ENCODE measurements at regions not wholly inside any gene's neighbourhood (a gene's known extent, or its start where the extent isn't known, plus 50 kb on each side); places are given as distances from the start of the nearest gene placed in this dataset.

DNA sequence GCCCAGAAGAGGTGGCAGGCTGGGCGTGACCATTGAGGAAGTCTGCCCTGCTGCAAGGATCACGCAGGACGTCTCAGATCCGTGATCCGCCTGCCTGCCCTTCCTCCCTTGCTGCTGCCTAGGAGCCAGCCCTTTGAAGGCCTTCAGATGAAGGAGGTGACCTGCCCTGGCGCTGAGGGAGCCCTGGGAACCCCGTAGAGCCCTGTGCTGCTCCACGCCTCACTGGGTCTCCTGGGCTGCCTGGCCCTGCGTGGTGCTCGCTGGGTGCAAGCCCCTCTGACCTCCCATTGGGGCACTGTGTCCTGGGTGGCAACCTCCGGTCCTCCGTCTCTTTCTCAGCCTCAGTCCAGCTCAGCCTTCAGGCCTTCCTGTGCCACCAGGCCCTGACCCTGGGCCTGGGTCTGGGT, 295.3 kb upstream of the IRX4 start:
- TF ChIP-seq POLR2A (IDR thresholded peaks at IDR 0.05), result no peak
- TF ChIP-seq, protein P1, sequence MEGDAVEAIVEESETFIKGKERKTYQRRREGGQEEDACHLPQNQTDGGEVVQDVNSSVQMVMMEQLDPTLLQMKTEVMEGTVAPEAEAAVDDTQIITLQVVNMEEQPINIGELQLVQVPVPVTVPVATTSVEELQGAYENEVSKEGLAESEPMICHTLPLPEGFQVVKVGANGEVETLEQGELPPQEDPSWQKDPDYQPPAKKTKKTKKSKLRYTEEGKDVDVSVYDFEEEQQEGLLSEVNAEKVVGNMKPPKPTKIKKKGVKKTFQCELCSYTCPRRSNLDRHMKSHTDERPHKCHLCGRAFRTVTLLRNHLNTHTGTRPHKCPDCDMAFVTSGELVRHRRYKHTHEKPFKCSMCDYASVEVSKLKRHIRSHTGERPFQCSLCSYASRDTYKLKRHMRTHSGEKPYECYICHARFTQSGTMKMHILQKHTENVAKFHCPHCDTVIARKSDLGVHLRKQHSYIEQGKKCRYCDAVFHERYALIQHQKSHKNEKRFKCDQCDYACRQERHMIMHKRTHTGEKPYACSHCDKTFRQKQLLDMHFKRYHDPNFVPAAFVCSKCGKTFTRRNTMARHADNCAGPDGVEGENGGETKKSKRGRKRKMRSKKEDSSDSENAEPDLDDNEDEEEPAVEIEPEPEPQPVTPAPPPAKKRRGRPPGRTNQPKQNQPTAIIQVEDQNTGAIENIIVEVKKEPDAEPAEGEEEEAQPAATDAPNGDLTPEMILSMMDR (IDR thresholded peaks at IDR 0.05), result no peak
- no peak for TF ChIP-seq POLR2AphosphoS5 (IDR thresholded peaks at IDR 0.05)
